ENCODE measurements at regions not wholly inside any gene's neighbourhood (a gene's known extent, or its start where the extent isn't known, plus 50 kb on each side); places are given as distances from the start of the nearest gene placed in this dataset.

GRCh38 chr9:81445331-81445921, 243.9 kb downstream of the TLE1 start:
- TF ChIP-seq POLR2A (conservative IDR thresholded peaks at IDR 0.05) (no peak), MECOM (CRISPR knock-in tag; IDR thresholded peaks at IDR 0.05) (no peak), SP1 (CRISPR knock-in tag; IDR thresholded peaks at IDR 0.05) (no peak), HNRNPH1 (optimal IDR thresholded peaks at IDR 0.05; ENCODE audit: low read depth, low read length) (no peak), LARP7 (IDR thresholded peaks at IDR 0.05) (no peak), CTCF (IDR thresholded peaks at IDR 0.05 in 2 of 3, conservative IDR thresholded peaks at IDR 0.05 in 1 of 3; ENCODE audit: insufficient read depth in 2 of 3, low read depth in 1 of 3, low read length in 3 of 3) (no peak), PREB (CRISPR knock-in tag; IDR thresholded peaks at IDR 0.05) (no peak), CC2D1A (IDR thresholded peaks at IDR 0.05) (no peak), BHLHE40 (IDR thresholded peaks at IDR 0.05; ENCODE audit: low read length) (no peak), MXI1 (IDR thresholded peaks at IDR 0.05; ENCODE audit: low read depth, low read length) (no peak), PHF8 (IDR thresholded peaks at IDR 0.05; ENCODE audit: borderline replicate concordance, low read length) (no peak), ZNF436 (CRISPR knock-in tag; IDR thresholded peaks at IDR 0.05) (no peak)
